Breast epithelium (tissue), 3 donors: ENCODE measurements at regions not wholly inside any gene's neighbourhood (a gene's known extent, or its start where the extent isn't known, plus 50 kb on each side); places are given as distances from the start of the nearest gene placed in this dataset.
"Not testable (repeated sequence)": the region's sequence is repeated elsewhere in the genome, so short reads cannot be mapped to it uniquely, and the experiment has no call there.

Source experiments
- POLR2A ChIP-seq: fragments of 450-650 bp; IDR thresholded peaks from one replicate; pipeline ENCODE4 v1.6.1; 2016; ENCODE audit warnings: antibody characterized with exemption, mild to moderate bottlenecking, moderate library complexity
- POLR2AphosphoS5 ChIP-seq, 3 donors: sonication (generic); formaldehyde crosslinking; IDR thresholded peaks; one replicate each; pipeline ENCODE4 v1.6.1; 2017; ENCODE audit warnings: antibody characterized with exemption in 3 of 3
- TF ChIP-seq, protein P1 (sequence below), 3 donors: fragments of 450-650 bp; IDR thresholded peaks; one replicate each; pipeline ENCODE4 v1.5.1; 2016 to 2017; ENCODE audit warnings: antibody characterized with exemption in 3 of 3, mild to moderate bottlenecking in 3 of 3, moderate library complexity in 3 of 3

DNA sequence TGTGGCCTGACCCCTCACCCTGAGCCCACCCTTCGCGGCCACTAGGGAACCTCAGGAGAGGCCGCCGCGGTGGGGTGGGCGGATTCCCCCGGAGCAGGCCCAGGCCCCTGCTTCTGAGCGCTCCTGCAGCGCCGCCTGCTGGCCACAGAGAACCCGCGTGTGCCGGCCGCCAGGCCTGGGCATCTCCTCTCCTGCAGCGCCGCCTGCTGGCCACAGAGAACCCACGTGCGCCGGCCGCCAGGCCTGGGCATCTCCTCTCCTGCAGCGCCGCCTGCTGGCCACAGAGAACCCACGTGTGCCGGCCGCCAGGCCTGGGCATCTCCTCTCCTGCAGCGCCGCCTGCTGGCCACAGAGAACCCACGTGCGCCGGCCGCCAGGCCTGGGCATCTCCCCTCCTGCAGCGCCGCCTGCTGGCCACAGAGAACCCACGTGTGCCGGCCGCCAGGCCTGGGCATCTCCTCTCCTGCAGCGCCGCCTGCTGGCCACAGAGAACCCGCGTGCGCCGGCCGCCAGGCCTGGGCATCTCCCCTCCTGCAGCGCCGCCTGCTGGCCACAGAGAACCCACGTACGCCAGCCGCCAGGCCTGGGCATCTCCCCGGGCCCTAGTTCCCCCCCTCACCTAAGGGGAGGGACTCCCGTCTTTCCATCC, 126.1 kb downstream of the METRNL start:
- not testable (repeated sequence) for TF ChIP-seq POLR2A; POLR2AphosphoS5 (IDR thresholded peaks at IDR 0.05)
- TF ChIP-seq, protein P1, sequence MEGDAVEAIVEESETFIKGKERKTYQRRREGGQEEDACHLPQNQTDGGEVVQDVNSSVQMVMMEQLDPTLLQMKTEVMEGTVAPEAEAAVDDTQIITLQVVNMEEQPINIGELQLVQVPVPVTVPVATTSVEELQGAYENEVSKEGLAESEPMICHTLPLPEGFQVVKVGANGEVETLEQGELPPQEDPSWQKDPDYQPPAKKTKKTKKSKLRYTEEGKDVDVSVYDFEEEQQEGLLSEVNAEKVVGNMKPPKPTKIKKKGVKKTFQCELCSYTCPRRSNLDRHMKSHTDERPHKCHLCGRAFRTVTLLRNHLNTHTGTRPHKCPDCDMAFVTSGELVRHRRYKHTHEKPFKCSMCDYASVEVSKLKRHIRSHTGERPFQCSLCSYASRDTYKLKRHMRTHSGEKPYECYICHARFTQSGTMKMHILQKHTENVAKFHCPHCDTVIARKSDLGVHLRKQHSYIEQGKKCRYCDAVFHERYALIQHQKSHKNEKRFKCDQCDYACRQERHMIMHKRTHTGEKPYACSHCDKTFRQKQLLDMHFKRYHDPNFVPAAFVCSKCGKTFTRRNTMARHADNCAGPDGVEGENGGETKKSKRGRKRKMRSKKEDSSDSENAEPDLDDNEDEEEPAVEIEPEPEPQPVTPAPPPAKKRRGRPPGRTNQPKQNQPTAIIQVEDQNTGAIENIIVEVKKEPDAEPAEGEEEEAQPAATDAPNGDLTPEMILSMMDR (IDR thresholded peaks at IDR 0.05) = peak; percentile 23 to 76 (median 64)
